ENCODE measurements at regions not wholly inside any gene's neighbourhood (a gene's known extent, or its start where the extent isn't known, plus 50 kb on each side); places are given as distances from the start of the nearest gene placed in this dataset.
"Not testable (repeated sequence)": the region's sequence is repeated elsewhere in the genome, so short reads cannot be mapped to it uniquely, and the experiment has no call there.

GRCh38 chr6:167676000-167676665, 150.6 kb upstream of the AFDN start:
- DNase-seq, result no peak

- no peak for DNase-seq
Observed at GRCh38 chr6:167676666-167677421, 149.9 kb upstream of the AFDN start.

GRCh38 chr6:167677422-167677789, 149.3 kb upstream of the AFDN start:
- DNase-seq, result no peak

- DNase-seq, result no peak
Observed at GRCh38 chr6:167678102-167679101, 148.3 kb upstream of the AFDN start.

GRCh38 chr6:167679122-167679736, 147.5 kb upstream of the AFDN start:
- no peak for DNase-seq

- no peak for DNase-seq
Observed at GRCh38 chr6:167679790-167680604, 146.7 kb upstream of the AFDN start.

GRCh38 chr6:167680605-167681149, 146.0 kb upstream of the AFDN start:
- no peak for DNase-seq

GRCh38 chr6:167682125-167682524, 144.6 kb upstream of the AFDN start:
- DNase-seq, result no peak

- DNase-seq, result no peak
Observed at GRCh38 chr6:167682546-167683027, 144.1 kb upstream of the AFDN start.

GRCh38 chr6:167683028-167683862, 143.5 kb upstream of the AFDN start:
- no peak for DNase-seq

GRCh38 chr6:167684276-167685104, 142.2 kb upstream of the AFDN start:
- DNase-seq, result peak; percentile 28

GRCh38 chr6:167685654-167686053, 141.1 kb upstream of the AFDN start:
- no peak for DNase-seq

- no peak for DNase-seq
Observed at GRCh38 chr6:167686204-167686893, 140.4 kb upstream of the AFDN start.

GRCh38 chr6:167687116-167687725, 139.5 kb upstream of the AFDN start:
- DNase-seq, result no peak

GRCh38 chr6:167688123-167688522, 138.6 kb upstream of the AFDN start:
- no peak for DNase-seq

GRCh38 chr6:167689278-167689677, 137.4 kb upstream of the AFDN start:
- no peak for DNase-seq

- DNase-seq, result no peak
Observed at GRCh38 chr6:167689751-167690150, 137.0 kb upstream of the AFDN start.

GRCh38 chr6:167690167-167690922, 136.4 kb upstream of the AFDN start:
- DNase-seq, result not testable (repeated sequence)
